K562 (cell line): ENCODE measurements at regions not wholly inside any gene's neighbourhood (a gene's known extent, or its start where the extent isn't known, plus 50 kb on each side); places are given as distances from the start of the nearest gene placed in this dataset.

Source experiments
- ARNT ChIP-seq, 2 experiments: fragments of 450-650 bp; IDR thresholded peaks; 2 replicates each; pipeline ENCODE4 v1.6.1; 2016; ENCODE audit warnings: mild to moderate bottlenecking in 1 of 2
- E2F3 ChIP-seq: fragments of 250-450 bp; sonication (Bioruptor Pico); IDR thresholded peaks from 2 replicates; pipeline ENCODE4 v1.4.0; 2020; ENCODE audit warnings: mild to moderate bottlenecking
- GTF2F1 ChIP-seq: IDR thresholded peaks from 2 replicates; pipeline ENCODE4 v1.6.1; 2011; ENCODE audit warnings: low read depth, low read length, improper control_type of control experiment
- HMG20A ChIP-seq: fragments of 450-650 bp; formaldehyde crosslinking; conservative IDR thresholded peaks from 2 replicates; pipeline ENCODE4 v1.4.0; 2020; ENCODE audit warnings: mild to moderate bottlenecking, mixed read lengths
- POLR2H ChIP-seq: IDR thresholded peaks from 2 replicates; pipeline ENCODE4 v1.6.1; 2016; ENCODE audit warnings: missing genetic modification characterization, low read depth, mild to moderate bottlenecking, control low read depth, missing compliant biosample characterization, moderate library complexity
- RBM22 ChIP-seq: fragments of 200-400 bp; formaldehyde crosslinking; IDR thresholded peaks from 2 replicates; pipeline ENCODE4 v1.6.1; 2018; ENCODE audit warnings: low read length, low read depth; ENCODE audit not compliant: poor library complexity, severe bottlenecking
- SIN3B ChIP-seq: fragments of 450-650 bp; IDR thresholded peaks from 2 replicates; pipeline ENCODE4 v1.6.1; 2017; ENCODE audit warnings: low read depth, mild to moderate bottlenecking, moderate library complexity
- SIX5 ChIP-seq, 2 experiments: IDR thresholded peaks; 2 replicates each; pipeline ENCODE4 v1.6.1; 2011; ENCODE audit warnings: low read length in 2 of 2, borderline replicate concordance in 1 of 2, low read depth in 1 of 2, mild to moderate bottlenecking in 1 of 2, moderate library complexity in 1 of 2; ENCODE audit not compliant: insufficient read depth in 1 of 2
- SRSF1 ChIP-seq: fragments of 200-400 bp; formaldehyde crosslinking; IDR thresholded peaks from 2 replicates; pipeline ENCODE4 v1.6.1; 2017; ENCODE audit warnings: mild to moderate bottlenecking, low read depth, low read length, moderate library complexity
- U2AF2 ChIP-seq: fragments of 200-400 bp; formaldehyde crosslinking; optimal IDR thresholded peaks from 2 replicates; pipeline ENCODE3; 2017; ENCODE audit warnings: low read depth, mild to moderate bottlenecking, low read length
- ZBTB1 ChIP-seq: sonication (generic); formaldehyde crosslinking; IDR thresholded peaks from 2 replicates; pipeline ENCODE4 v1.8.1; 2023; ENCODE audit warnings: missing genetic modification reagents, low read depth, mild to moderate bottlenecking, borderline replicate concordance
- ZNF668 ChIP-seq: fragments of 250-450 bp; sonication (Bioruptor Pico); IDR thresholded peaks from 2 replicates; pipeline ENCODE4 v1.8.0; 2022; ENCODE audit warnings: mild to moderate bottlenecking, inconsistent platforms
- TF ChIP-seq, protein P1 (sequence below): fragments of 450-650 bp; IDR thresholded peaks from 2 replicates; pipeline ENCODE4 v1.7.0; 2016; ENCODE audit warnings: borderline replicate concordance
- TF ChIP-seq, protein P2 (sequence below), 2 experiments: fragments of 450-650 bp; conservative IDR thresholded peaks; 2 replicates each; pipeline ENCODE4 v1.6.1; 2017; ENCODE audit warnings: mild to moderate bottlenecking in 2 of 2, moderate library complexity in 2 of 2
- TF ChIP-seq, protein P3 (sequence below), 2 experiments: fragments of 450-650 bp in 1 of 2; sonication (generic) in 1 of 2; formaldehyde crosslinking in 1 of 2; IDR thresholded peaks in 1 of 2; conservative IDR thresholded peaks in 1 of 2; 2 replicates each; pipeline versions ENCODE4 v1.6.1 to v1.8.1; 2016 to 2023; ENCODE audit warnings: mild to moderate bottlenecking in 2 of 2, moderate library complexity in 2 of 2, inconsistent platforms in 1 of 2, missing genetic modification reagents in 1 of 2

DNA sequence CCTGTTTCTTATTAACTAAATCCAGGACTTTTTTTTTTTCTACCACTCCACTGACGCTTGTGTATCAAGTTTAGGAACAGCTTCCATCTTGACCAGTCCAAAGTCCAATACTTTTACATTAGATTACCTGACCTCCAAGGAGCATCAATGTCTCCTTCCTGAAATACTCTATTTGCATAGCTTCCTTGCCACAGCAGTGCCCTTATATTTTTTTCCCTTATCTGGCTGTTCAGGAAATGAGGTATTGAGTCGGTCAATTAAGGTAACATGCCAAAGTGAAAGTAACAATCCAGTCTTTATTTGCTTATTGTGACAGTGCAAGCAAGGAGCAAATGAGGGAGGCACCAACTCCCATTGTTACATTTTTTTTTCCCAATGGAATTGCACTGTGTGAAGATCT, 730.8 kb upstream of the NDST4 start (continued):
- TF ChIP-seq ARNT (IDR thresholded peaks at IDR 0.05) (no peak), U2AF2 (no peak), ZBTB1 (CRISPR knock-in tag) (no peak), ZNF668 (CRISPR knock-in tag) (no peak), E2F3 (CRISPR knock-in tag) (no peak), RBM22 (no peak), SRSF1 (no peak), POLR2H (tag) (no peak), SIN3B (no peak), GTF2F1 (no peak), SIX5 (IDR thresholded peaks at IDR 0.05; ENCODE audit: borderline replicate concordance in 1 of 2, insufficient read depth in 1 of 2, low read depth in 1 of 2, low read length in 2 of 2) (no peak), HMG20A (CRISPR knock-in tag) (no peak)
- TF ChIP-seq, protein P1, sequence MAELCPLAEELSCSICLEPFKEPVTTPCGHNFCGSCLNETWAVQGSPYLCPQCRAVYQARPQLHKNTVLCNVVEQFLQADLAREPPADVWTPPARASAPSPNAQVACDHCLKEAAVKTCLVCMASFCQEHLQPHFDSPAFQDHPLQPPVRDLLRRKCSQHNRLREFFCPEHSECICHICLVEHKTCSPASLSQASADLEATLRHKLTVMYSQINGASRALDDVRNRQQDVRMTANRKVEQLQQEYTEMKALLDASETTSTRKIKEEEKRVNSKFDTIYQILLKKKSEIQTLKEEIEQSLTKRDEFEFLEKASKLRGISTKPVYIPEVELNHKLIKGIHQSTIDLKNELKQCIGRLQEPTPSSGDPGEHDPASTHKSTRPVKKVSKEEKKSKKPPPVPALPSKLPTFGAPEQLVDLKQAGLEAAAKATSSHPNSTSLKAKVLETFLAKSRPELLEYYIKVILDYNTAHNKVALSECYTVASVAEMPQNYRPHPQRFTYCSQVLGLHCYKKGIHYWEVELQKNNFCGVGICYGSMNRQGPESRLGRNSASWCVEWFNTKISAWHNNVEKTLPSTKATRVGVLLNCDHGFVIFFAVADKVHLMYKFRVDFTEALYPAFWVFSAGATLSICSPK, result no peak
- TF ChIP-seq, protein P2, sequence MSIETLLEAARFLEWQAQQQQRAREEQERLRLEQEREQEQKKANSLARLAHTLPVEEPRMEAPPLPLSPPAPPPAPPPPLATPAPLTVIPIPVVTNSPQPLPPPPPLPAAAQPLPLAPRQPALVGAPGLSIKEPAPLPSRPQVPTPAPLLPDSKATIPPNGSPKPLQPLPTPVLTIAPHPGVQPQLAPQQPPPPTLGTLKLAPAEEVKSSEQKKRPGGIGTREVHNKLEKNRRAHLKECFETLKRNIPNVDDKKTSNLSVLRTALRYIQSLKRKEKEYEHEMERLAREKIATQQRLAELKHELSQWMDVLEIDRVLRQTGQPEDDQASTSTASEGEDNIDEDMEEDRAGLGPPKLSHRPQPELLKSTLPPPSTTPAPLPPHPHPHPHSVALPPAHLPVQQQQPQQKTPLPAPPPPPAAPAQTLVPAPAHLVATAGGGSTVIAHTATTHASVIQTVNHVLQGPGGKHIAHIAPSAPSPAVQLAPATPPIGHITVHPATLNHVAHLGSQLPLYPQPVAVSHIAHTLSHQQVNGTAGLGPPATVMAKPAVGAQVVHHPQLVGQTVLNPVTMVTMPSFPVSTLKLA (conservative IDR thresholded peaks at IDR 0.05), result no peak
- TF ChIP-seq, protein P3, sequence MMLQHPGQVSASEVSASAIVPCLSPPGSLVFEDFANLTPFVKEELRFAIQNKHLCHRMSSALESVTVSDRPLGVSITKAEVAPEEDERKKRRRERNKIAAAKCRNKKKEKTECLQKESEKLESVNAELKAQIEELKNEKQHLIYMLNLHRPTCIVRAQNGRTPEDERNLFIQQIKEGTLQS (IDR thresholded peaks at IDR 0.05), result no peak
- TF ChIP-seq, protein P3 (CRISPR knock-in tag; conservative IDR thresholded peaks at IDR 0.05), result no peak
